ENCODE measurements at regions not wholly inside any gene's neighbourhood (a gene's known extent, or its start where the extent isn't known, plus 50 kb on each side); places are given as distances from the start of the nearest gene placed in this dataset.

DNA sequence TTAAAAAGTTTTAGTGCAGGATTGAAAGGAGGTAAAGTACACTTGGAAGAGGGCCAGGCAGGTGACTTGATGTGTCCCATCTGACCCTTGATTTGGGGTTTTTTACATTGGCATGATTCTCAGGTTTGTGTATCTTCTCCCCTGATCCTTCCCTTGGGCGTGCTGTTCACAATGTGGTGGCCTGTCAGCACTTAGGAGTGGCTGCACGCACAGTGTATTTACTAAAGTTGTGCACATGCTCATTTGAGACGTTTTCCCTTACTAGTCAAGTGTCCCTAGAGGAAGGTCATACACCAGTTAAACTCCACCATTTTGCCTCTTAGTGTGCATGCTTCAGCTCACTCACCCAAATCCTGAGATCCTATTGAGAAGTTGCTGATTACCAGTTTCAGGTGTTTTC lies 145.7 kb upstream of the PLEKHA5 start:
- TF ChIP-seq, protein P1, sequence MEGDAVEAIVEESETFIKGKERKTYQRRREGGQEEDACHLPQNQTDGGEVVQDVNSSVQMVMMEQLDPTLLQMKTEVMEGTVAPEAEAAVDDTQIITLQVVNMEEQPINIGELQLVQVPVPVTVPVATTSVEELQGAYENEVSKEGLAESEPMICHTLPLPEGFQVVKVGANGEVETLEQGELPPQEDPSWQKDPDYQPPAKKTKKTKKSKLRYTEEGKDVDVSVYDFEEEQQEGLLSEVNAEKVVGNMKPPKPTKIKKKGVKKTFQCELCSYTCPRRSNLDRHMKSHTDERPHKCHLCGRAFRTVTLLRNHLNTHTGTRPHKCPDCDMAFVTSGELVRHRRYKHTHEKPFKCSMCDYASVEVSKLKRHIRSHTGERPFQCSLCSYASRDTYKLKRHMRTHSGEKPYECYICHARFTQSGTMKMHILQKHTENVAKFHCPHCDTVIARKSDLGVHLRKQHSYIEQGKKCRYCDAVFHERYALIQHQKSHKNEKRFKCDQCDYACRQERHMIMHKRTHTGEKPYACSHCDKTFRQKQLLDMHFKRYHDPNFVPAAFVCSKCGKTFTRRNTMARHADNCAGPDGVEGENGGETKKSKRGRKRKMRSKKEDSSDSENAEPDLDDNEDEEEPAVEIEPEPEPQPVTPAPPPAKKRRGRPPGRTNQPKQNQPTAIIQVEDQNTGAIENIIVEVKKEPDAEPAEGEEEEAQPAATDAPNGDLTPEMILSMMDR (IDR thresholded peaks at IDR 0.05; ENCODE audit: insufficient read depth, low read length, poor library complexity, severe bottlenecking) = no peak
- no peak for TF ChIP-seq EZH2phosphoT487 (conservative IDR thresholded peaks at IDR 0.05; ENCODE audit: low read length)
- Histone ChIP-seq H4K20me1 (ENCODE audit: low read depth, low read length) (no peaks in the 10 kb centered on the region), H3K9me3 (ENCODE audit: insufficient read depth, low read length) (no peaks in the 10 kb centered on the region), H3F3A (ENCODE audit: insufficient read depth) (no peaks in the 10 kb centered on the region), H3K27me3 (ENCODE audit: low read length) (no peaks in the 10 kb centered on the region), H2AFZ (ENCODE audit: low read depth, low read length, severe bottlenecking) (no peak overlapping the region), H3K4me3 (ENCODE audit: insufficient read depth, low read length, poor library complexity, severe bottlenecking) (no peak overlapping the region), H3K4me2 (ENCODE audit: low read depth, low read length, poor library complexity, severe bottlenecking) (no peak overlapping the region), H3K36me3 (ENCODE audit: low read length) (no peaks in the 10 kb centered on the region), H3K9ac (ENCODE audit: low read length) (no peak overlapping the region), H3K27ac (ENCODE audit: low read depth, low read length) (no peak overlapping the region), H3K79me2 (ENCODE audit: insufficient read depth, low read length) (no peaks in the 10 kb centered on the region), H3K9me2 (replicated peaks; ENCODE audit: insufficient read depth, low read length) (no peaks in the 10 kb centered on the region)

DNA sequence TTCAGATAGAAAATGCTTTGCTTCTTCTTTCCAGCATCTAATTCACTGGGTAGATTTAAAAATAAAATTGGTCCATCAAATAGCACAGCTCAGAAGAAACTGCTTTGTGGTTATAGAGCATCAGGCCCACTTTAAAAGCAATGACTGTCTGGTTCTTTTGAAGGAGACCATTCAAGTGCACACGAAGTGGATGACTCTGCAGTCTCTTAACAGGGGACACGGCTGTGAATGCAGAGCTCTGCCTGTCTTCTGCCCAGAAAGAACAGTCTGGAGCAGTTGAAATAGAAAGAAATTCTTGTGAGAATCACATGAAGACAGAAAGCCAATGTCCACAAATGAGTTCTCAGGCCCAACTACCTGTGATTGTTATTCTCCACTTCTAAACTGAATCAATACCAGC lies 138.7 kb upstream of the PLEKHA5 start:
- no peak overlapping the region for H3K9ac ChIP-seq (ENCODE audit: low read length)
- TF ChIP-seq EZH2phosphoT487 (conservative IDR thresholded peaks at IDR 0.05; ENCODE audit: low read length) = no peak
- TF ChIP-seq, protein P1 (IDR thresholded peaks at IDR 0.05; ENCODE audit: insufficient read depth, low read length, poor library complexity, severe bottlenecking) = no peak
- H3K79me2 ChIP-seq (ENCODE audit: insufficient read depth, low read length) = no peaks in the 10 kb centered on the region
- H3K27ac ChIP-seq (ENCODE audit: low read depth, low read length) = no peak overlapping the region
- no peak overlapping the region for H3K4me3 ChIP-seq (ENCODE audit: insufficient read depth, low read length, poor library complexity, severe bottlenecking)
- no peaks in the 10 kb centered on the region for H4K20me1 ChIP-seq (ENCODE audit: low read depth, low read length)
- H3K9me2 ChIP-seq (replicated peaks; ENCODE audit: insufficient read depth, low read length) = no peaks in the 10 kb centered on the region
- H3F3A ChIP-seq (ENCODE audit: insufficient read depth) = no peaks in the 10 kb centered on the region
- no peaks in the 10 kb centered on the region for H3K9me3 ChIP-seq (ENCODE audit: insufficient read depth, low read length)
- no peak overlapping the region for H3K4me2 ChIP-seq (ENCODE audit: low read depth, low read length, poor library complexity, severe bottlenecking)
- no peaks in the 10 kb centered on the region for H3K27me3 ChIP-seq (ENCODE audit: low read length)
- no peak overlapping the region for H2AFZ ChIP-seq (ENCODE audit: low read depth, low read length, severe bottlenecking)
- H3K36me3 ChIP-seq (ENCODE audit: low read length) = no peaks in the 10 kb centered on the region

DNA sequence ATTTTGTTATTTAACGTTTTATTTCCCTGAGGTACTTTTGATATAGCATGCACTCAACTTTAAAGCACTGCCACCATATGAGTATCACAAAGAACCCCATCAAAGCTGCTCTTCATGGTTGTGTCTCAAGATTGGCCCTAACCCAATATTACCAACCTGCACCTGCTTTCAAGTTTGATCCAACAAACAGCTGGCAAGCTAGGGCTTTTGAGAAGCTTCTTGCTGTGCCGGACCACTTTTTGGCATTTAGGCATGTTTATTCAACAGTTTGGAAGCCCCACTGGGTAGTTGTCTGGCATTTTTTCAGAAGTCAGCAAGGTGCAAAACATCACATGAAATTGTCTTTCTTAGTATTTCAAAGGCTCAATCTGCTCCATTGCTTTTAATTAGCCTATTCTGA lies 137.2 kb upstream of the PLEKHA5 start:
- no peak overlapping the region for H3K27ac ChIP-seq (ENCODE audit: low read depth, low read length)
- H3K4me2 ChIP-seq (ENCODE audit: low read depth, low read length, poor library complexity, severe bottlenecking) = no peak overlapping the region
- H3K4me3 ChIP-seq (ENCODE audit: insufficient read depth, low read length, poor library complexity, severe bottlenecking) = no peak overlapping the region
- no peaks in the 10 kb centered on the region for H3K9me3 ChIP-seq (ENCODE audit: insufficient read depth, low read length)
- H3F3A ChIP-seq (ENCODE audit: insufficient read depth) = no peaks in the 10 kb centered on the region
- no peaks in the 10 kb centered on the region for H3K27me3 ChIP-seq (ENCODE audit: low read length)
- no peaks in the 10 kb centered on the region for H3K36me3 ChIP-seq (ENCODE audit: low read length)
- H3K9me2 ChIP-seq (replicated peaks; ENCODE audit: insufficient read depth, low read length) = no peaks in the 10 kb centered on the region
- H4K20me1 ChIP-seq (ENCODE audit: low read depth, low read length) = no peaks in the 10 kb centered on the region
- no peak for TF ChIP-seq EZH2phosphoT487 (conservative IDR thresholded peaks at IDR 0.05; ENCODE audit: low read length)
- TF ChIP-seq, protein P1 (IDR thresholded peaks at IDR 0.05; ENCODE audit: insufficient read depth, low read length, poor library complexity, severe bottlenecking) = no peak
- no peaks in the 10 kb centered on the region for H3K79me2 ChIP-seq (ENCODE audit: insufficient read depth, low read length)
- no peak overlapping the region for H2AFZ ChIP-seq (ENCODE audit: low read depth, low read length, severe bottlenecking)
- H3K9ac ChIP-seq (ENCODE audit: low read length) = no peak overlapping the region

Measured in SU-DHL-6 (cell line).